ENCODE measurements at regions not wholly inside any gene's neighbourhood (a gene's known extent, or its start where the extent isn't known, plus 50 kb on each side); places are given as distances from the start of the nearest gene placed in this dataset.

DNA sequence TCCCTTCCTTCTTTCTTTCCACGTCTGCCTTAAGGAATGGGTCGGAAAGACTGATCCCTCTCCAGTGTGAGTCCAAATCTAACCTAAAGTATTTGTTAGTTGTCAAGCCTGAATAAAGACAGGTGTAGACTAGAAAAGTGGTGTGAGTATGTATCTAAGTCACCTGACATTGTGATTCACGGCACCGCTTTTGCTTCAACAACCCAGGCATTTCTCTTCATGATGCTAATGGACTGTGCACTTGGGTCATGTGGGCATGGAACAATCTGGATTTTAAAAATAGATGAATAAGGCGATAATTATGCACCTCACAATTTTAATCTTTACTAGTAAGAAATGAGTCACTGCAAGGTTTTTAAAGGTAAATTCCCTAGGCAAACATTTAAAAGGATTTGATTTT, 107.5 kb downstream of the LIPG start:
- TF ChIP-seq, protein P1, sequence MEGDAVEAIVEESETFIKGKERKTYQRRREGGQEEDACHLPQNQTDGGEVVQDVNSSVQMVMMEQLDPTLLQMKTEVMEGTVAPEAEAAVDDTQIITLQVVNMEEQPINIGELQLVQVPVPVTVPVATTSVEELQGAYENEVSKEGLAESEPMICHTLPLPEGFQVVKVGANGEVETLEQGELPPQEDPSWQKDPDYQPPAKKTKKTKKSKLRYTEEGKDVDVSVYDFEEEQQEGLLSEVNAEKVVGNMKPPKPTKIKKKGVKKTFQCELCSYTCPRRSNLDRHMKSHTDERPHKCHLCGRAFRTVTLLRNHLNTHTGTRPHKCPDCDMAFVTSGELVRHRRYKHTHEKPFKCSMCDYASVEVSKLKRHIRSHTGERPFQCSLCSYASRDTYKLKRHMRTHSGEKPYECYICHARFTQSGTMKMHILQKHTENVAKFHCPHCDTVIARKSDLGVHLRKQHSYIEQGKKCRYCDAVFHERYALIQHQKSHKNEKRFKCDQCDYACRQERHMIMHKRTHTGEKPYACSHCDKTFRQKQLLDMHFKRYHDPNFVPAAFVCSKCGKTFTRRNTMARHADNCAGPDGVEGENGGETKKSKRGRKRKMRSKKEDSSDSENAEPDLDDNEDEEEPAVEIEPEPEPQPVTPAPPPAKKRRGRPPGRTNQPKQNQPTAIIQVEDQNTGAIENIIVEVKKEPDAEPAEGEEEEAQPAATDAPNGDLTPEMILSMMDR (IDR thresholded peaks at IDR 0.05; ENCODE audit: borderline replicate concordance, extremely low read depth, low read length, poor library complexity, severe bottlenecking): no peak
- TF ChIP-seq EZH2 (IDR thresholded peaks at IDR 0.05; ENCODE audit: borderline replicate concordance, low read depth, low read length, severe bottlenecking): no peak
